ENCODE measurements at regions not wholly inside any gene's neighbourhood (a gene's known extent, or its start where the extent isn't known, plus 50 kb on each side); places are given as distances from the start of the nearest gene placed in this dataset.

- TF ChIP-seq CTCF (conservative IDR thresholded peaks at IDR 0.05; ENCODE audit: low read depth in 2 of 2) (no peak), POLR2AphosphoS5 (IDR thresholded peaks at IDR 0.05; ENCODE audit: low read depth) (no peak)
These were observed 1117.3 kb downstream of the SORCS3 start for GRCh38 chr10:105758209-105758998.

All from GM23338 (cell line).